ENCODE measurements at regions not wholly inside any gene's neighbourhood (a gene's known extent, or its start where the extent isn't known, plus 50 kb on each side); places are given as distances from the start of the nearest gene placed in this dataset.

- no peaks in the 10 kb centered on the region for H3K36me3 ChIP-seq
- no peak for DNase-seq (ENCODE audit: low spot score in 2 of 2)
- H3K9me3 ChIP-seq = no peaks in the 10 kb centered on the region
- H3K4me1 ChIP-seq = no peaks in the 10 kb centered on the region
- intact Hi-C loops (cut with DNase I; ENCODE audit: low total_unique reads) = no loop called here
- no peaks in the 10 kb centered on the region for H3K27me3 ChIP-seq
- no peak overlapping the region for H3K27ac ChIP-seq
- TF ChIP-seq CTCF (IDR thresholded peaks at IDR 0.05) (no peak), POLR2AphosphoS5 (IDR thresholded peaks at IDR 0.05) (no peak), POLR2A (IDR thresholded peaks at IDR 0.05) (no peak)
- no peak overlapping the region for H3K4me3 ChIP-seq
These were observed 182.7 kb upstream of the LDB2 start for GRCh38 chr4:17081179-17081578.

- Histone ChIP-seq H3K27me3 (no peaks in the 10 kb centered on the region), H3K36me3 (no peaks in the 10 kb centered on the region), H3K4me1 (no peaks in the 10 kb centered on the region), H3K27ac (no peak overlapping the region), H3K9me3 (no peaks in the 10 kb centered on the region), H3K4me3 (no peak overlapping the region)
- intact Hi-C loops (cut with DNase I; ENCODE audit: low total_unique reads) = no loop called here
- TF ChIP-seq POLR2AphosphoS5 (IDR thresholded peaks at IDR 0.05) (no peak), POLR2A (IDR thresholded peaks at IDR 0.05) (no peak), CTCF (IDR thresholded peaks at IDR 0.05) (no peak)
- no peak for DNase-seq (ENCODE audit: low spot score in 2 of 2)
These were observed 178.7 kb upstream of the LDB2 start for GRCh38 chr4:17077105-17077504.

- Histone ChIP-seq H3K9me3 (no peaks in the 10 kb centered on the region), H3K27ac (no peak overlapping the region), H3K4me3 (no peak overlapping the region), H3K4me1 (no peaks in the 10 kb centered on the region), H3K36me3 (no peaks in the 10 kb centered on the region), H3K27me3 (no peaks in the 10 kb centered on the region)
- intact Hi-C loops (cut with DNase I; ENCODE audit: low total_unique reads) = no loop called here
- DNase-seq (ENCODE audit: low spot score in 2 of 2) = no peak
- no peak for TF ChIP-seq POLR2AphosphoS5 (IDR thresholded peaks at IDR 0.05)
- TF ChIP-seq CTCF (IDR thresholded peaks at IDR 0.05) = no peak
- no peak for TF ChIP-seq POLR2A (IDR thresholded peaks at IDR 0.05)
These were observed 174.0 kb upstream of the LDB2 start for GRCh38 chr4:17072483-17072882.

- intact Hi-C loops (cut with DNase I; ENCODE audit: low total_unique reads) = no loop called here
- DNase-seq (ENCODE audit: low spot score in 2 of 2) = no peak
- no peak overlapping the region for H3K27ac ChIP-seq
These were observed 170.4 kb upstream of the LDB2 start for GRCh38 chr4:17068891-17069290.

GRCh38 chr4:17068392-17068791 is 169.9 kb upstream of the LDB2 start:
- Histone ChIP-seq H3K36me3 (no peaks in the 10 kb centered on the region), H3K9me3 (no peaks in the 10 kb centered on the region), H3K4me3 (no peak overlapping the region), H3K27me3 (no peaks in the 10 kb centered on the region), H3K27ac (no peak overlapping the region), H3K4me1 (no peaks in the 10 kb centered on the region)
- intact Hi-C loops (cut with DNase I; ENCODE audit: low total_unique reads) = no loop called here
- no peak for DNase-seq (ENCODE audit: low spot score in 2 of 2)
- TF ChIP-seq CTCF (IDR thresholded peaks at IDR 0.05) = no peak
- no peak for TF ChIP-seq POLR2AphosphoS5 (IDR thresholded peaks at IDR 0.05)
- no peak for TF ChIP-seq POLR2A (IDR thresholded peaks at IDR 0.05)

More at GRCh38 chr4:17068891-17069290, 170.4 kb upstream of the LDB2 start:
- Histone ChIP-seq H3K4me1 (no peaks in the 10 kb centered on the region), H3K27me3 (no peaks in the 10 kb centered on the region), H3K4me3 (no peak overlapping the region), H3K9me3 (no peaks in the 10 kb centered on the region), H3K36me3 (no peaks in the 10 kb centered on the region)
- TF ChIP-seq POLR2A (IDR thresholded peaks at IDR 0.05) (no peak), POLR2AphosphoS5 (IDR thresholded peaks at IDR 0.05) (no peak), CTCF (IDR thresholded peaks at IDR 0.05) (no peak)

Data from breast epithelium (tissue), 4 donors.